ENCODE measurements at regions not wholly inside any gene's neighbourhood (a gene's known extent, or its start where the extent isn't known, plus 50 kb on each side); places are given as distances from the start of the nearest gene placed in this dataset.

DNA sequence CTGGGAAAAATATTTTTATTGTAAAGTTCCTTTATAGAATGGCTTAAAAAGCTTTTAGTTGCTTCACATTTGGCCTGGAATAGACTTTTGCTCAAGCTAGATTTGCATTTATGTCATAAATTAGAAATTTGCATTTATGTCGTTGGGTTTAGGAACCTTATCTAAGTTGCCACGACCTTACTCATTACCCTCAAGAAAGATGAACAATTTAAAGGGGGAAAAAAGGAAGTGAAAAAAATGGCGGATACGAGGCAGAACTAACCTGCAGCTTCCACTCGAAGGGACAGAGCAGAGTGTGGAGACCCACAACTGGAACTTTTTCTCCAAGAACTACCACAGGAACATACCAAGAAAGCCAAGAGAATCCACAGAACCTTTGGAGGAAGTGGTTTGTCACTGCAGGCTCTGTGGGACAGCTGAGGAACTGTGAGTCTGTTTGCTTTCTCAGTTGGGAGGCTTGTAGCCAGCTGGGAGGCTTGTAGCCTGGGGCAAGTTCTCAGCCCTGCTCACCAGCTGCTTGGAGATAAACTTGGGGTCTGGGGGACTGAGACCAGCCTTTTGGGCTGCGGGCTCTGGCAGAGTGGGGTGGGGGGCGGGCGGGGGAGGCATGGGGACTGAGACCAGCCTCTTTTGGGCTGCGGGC, 349.9 kb upstream of the MEIS1 start:
- no peak for DNase-seq

DNA sequence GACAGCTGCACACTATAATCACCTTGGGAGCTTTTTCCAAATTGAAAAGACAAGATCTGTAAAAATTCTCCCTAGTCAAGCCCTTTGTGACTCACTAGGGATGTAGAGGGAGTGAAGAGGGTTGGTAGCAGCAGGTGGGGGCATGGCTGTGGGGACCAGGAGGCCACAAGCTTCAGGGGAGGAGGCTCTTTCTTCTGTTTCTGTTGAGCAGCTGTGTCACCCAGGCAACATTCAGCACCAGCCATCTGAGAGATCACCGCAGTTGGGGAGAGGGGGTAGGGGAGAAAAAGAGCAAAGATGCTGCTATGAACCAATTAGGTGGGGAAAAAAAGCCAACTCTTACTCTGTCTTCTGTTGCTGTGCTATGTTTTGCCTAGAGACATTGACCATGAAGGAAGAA, 352.3 kb upstream of the MEIS1 start:
- no peak for DNase-seq

DNA sequence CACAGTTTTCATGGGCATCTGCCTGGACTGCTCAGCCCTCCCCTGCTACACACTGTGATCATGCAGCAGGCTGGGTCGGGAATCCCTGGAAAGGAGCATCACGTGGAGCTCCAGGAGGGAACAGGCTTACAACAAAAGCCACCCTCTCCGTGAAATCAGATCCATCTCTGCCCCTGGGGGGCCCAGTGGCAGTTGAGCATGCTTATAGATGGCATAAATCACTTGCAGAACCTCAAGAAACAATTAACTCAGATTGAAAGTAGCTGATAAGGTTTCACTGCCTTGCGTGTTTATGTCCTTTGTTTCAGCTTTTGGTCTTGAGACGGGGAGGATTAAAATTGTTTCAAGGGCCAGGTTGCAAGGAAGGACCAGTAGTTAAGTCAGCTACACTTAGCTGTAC, 354.8 kb upstream of the MEIS1 start:
- no peak for DNase-seq

DNA sequence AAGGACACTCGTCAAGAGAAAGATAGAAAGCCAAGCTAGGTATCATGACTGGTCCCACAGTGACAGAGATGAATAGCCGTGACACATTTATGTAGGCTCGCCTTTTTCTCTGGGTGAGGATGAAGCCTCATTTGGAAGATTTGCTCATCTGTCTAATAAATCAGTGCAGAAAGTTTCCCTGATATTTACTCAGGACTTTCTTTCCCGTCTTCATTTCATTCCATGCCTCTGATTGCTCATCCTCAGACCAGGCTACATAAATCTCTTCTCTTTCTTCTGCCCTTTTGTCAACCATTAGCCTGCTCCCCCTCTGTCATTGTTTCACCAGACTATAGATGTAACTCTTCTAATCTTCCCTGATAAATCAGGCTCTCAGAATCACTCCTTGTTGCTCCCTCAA, 361.8 kb upstream of the MEIS1 start:
- DNase-seq = no peak

DNA sequence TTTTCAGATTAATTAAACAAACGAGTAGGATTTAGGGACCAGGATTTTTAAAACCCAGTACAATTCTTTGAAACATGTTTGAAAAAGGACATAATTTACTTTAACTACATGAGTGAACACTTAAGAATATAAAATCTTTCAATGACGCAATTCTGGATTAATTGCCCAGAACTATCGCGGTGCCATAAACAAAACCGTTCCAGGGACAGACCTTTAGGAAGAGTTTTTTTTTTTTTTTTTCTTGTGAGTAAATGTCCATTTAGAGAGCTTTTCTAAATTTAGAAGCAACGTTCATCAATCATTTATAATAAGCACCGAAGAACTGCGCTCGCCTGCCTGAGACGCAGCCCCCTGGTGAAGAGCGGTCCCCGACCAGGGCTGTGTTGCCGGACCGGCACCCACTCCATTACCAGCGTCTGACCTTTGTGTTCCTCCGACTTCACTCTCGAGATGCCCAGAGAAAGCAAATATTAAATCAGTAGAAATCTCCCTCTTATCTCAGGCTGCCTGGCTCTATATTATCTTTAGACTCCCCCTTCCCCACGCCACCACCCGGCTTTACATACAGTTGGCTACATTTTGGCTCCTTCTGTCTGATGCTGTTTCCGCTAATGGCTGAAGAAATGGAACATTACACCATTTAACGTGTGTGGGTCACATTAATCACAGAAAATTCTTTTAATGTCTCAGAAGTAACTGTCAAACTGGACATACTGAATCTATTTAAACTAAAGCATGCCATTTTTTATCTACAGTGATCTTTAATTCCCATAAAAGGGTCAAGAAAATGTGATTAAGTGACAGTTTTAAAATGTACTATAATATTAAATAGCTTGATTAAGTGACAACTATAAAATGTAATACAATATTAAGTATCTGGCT, 364.0 kb upstream of the MEIS1 start:
- DNase-seq = no peak

DNA sequence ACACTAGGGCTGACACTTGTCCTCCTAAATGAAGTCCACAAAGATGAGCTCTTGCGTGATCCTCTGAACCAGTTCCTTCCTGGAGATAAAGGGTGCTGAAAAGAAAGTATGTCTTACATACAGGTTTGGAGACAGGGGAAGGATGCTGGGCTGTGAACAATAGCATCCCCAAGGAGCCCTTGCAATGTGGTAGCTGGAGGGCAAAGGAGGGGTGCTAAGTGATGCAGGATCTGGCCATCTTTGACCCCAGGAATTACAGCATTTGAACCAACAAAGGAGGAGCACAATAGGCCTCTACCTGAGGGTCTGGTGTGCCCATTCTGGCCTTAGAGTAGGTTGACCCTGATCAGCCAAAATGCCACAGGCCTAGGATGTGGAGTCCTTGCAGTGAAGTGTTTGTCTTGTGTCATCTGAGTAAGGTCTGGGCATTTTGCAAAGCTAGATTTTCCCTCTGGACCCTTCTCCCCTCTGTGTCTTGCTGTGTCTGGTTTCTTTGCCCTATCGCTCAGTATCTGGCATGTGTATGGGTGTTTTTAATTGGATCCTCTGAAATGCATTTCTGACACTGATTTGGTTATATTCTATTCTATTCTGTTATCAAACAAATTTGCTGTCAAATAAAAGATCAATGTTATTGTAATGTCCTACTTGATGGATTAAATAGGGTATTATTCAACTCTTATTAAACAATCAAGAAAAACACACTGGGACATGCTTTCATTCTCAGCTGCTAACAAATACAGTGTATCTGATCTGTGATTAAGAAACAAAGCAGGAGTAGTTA, 364.8 kb upstream of the MEIS1 start:
- DNase-seq = no peak

DNA sequence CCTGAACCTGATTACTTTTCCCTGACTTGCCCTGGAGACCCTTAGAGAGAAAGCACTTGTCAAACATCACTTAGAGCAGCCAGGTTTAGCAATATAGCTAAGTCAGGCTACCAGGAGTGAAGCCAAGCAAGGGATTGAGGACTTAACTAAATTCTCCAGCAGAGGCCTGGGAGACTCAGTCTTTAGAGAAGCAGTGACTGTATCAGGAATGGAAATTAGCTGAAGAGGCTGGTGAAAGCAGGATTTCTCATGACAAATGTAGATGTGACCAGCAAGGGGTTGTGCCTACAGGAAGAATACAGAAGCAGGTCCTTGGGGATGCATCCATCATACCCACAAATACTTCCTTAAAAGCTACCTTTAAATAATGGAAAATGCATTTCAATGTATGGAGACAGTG, 368.9 kb upstream of the MEIS1 start:
- no peak for DNase-seq

DNA sequence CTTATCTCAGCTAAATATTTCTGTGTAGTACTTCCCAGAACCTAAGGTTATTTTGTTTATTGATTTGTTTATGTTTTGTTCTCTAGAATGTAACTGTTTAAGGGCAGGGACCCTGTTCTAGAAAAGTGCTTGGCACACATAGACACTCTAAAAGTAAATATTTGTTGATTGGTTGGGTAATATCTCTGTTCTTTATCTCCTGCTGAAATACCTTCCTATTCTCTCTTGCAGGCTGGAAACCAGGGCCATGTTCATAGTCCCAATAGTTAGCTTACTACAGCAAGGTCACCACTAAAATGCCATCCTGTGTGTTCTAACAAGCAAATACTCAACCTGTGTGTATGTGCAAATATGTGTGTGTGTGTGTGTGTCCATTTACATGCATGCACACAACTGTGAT, 375.6 kb upstream of the MEIS1 start:
- DNase-seq = no peak

DNA sequence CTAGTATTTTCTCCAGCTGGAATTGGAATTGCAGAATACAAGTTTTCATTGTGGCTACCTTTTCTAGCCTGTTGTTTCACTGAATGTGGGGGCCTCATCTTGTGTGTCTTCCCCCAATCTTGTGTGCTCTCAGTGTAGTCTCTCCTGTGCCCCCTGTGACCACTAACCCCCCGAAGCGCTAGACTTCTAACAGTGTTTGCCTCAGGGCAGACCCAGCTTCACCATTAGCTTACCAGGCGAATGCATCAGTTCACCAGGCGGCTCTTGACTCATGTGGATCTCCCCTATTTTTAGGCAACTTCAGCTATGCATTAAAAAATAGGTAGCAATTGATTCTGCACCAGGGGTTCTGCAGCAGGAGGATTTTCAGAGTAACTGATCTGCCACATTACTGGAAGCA, 376.2 kb upstream of the MEIS1 start:
- no peak for DNase-seq

DNA sequence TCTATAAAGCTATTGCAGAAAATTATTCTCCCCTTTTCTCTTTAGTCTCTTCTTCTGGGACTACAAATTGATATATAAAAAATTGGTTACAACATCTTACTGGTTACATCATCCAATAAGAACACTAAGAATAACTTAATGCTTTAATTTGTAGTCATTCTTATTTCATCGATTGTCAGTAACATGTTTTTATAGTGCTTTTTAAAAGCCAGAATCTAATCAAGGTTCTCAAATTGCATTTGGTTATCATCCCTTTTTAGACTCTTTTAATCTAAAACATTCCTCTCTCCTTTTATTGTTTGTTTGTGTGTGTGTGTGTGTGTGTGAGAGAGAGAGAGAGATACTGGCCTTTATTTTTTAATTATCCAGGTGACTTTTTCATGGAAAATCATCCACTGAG, 377.1 kb upstream of the MEIS1 start:
- DNase-seq = no peak

DNA sequence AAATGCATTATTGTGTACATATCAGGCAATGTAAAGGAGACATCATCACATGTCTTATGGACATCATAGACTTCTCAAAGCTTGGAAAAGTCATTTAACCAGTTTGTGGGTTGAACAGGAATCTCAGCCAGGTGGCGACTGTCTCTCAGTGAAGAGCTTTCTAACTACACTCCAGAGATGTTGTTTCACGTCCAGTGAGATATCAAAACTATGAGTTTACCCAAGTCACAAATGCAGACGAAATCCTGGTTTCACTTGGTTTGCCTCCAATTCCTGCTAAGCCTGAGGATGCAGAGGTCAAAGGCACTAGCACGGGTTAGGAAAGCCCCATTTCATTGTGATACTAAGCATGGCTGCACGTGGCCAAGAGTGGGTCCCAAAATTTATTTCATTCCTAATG, 384.5 kb upstream of the MEIS1 start:
- no peak for DNase-seq

DNA sequence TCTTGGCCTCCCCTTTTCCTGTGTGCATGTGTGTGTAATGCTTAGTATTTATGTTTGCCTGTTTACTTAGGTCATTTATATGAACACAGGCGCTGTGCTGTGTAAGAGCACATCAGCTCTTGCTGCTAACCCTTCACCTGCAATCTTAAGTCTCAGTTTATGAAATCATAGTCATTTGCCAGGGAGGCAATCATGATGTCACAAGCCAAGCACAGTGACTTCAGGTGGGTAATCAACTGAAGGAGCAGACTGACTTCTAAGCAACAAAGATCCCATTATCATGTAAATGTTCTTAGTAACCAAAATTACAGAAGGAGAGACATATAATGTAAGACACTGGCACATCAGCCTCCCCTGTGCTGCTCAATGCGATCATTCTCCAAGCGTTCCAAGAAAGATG, 386.3 kb upstream of the MEIS1 start:
- no peak for DNase-seq

DNA sequence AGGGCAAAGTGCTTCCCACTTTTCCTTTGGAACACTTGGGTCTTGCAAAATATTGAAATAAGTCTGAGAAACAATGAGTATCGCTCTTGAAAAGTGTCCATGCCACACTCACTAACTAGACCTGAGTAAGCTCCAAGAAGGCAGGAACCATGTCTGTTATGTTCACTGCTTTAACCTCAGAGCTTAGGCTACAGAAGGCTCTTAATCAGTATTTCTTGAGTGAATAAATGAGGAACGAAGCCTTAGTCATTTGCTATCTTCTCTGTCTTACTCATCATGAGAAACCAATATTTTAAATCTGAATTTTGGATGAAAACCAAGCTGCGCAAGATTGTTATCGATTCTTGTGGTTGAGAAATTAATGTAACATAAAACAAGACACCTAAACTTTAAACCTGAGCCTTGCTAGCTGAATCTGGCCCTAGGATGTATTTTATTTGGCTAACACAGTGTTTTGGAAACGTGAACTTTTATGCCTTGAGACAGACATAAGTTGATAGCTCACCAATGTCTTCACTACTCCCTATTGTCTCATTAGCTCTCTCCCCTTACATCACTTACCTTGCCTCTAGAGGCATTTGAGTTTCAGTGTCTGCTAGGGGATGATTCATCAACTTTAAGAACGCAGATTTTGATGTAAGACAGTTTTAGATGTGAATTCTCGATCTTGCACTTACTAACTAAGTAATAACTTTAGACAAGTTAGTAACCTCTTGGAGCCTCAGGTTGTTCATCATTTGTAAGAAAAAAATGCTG, 392.8 kb upstream of the MEIS1 start:
- DNase-seq = no peak

DNA sequence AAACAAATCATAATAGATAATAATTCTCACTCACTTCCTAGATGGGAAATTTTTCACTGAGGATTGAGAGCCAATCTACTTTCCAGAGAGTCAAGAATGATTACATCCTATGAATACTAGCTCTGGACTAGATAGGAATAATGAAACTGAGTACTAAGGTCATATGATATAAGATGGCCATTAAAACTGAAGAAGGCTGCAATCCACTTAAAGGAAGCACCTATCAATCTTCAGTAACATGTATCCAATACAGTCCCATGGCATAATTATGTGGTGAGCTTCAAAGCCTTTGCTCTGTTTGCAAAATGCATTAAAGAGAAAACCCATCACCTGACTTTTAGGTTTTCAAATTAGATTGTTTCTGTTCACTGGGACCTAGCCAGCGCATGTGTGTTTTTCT, 398.0 kb upstream of the MEIS1 start:
- DNase-seq = no peak

DNA sequence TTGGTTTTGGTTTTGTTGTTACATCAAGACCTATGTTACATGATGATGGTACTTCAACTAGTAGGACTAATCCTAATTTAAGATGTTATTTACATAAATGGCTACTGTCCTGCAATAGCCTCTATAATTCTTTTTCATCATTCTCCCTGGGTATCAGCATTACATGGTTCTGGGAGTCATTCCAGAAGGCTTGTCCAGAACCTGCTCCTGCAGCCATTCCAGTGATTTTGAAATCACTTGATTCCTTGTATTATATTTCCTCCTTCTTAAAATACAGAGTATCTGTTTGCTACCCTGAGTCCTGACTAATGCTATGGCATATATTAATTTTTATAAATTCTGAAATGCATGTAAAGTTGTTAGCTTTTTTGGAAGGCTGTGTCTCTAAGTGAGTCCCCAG, 400.5 kb upstream of the MEIS1 start:
- DNase-seq = no peak

DNA sequence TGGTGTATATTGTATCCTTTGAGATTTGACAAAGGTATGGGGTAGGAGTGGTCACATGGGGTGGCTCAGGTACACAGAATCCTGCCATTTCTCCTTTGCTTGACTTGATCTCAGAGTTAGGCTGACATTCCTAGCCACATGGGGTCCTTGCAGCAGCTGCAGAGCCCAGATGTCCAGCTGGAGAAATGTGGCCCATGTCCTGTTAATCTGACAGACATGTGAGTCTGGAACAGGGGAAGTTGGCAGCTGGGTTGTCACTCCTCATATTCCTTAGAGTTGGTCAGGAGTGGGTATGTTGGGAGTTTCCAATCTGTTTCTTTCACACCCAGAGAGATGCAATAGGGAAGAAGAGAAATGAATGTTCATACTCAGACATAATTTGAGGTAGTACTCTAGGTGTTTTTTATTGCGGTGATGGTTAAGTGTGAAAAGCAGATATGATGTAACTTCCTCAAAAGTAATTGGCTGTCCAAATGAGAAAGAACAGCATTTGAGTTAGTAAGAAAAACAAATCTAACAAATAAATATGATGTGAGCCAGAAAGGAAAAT, 402.6 kb upstream of the MEIS1 start:
- DNase-seq = no peak

DNA sequence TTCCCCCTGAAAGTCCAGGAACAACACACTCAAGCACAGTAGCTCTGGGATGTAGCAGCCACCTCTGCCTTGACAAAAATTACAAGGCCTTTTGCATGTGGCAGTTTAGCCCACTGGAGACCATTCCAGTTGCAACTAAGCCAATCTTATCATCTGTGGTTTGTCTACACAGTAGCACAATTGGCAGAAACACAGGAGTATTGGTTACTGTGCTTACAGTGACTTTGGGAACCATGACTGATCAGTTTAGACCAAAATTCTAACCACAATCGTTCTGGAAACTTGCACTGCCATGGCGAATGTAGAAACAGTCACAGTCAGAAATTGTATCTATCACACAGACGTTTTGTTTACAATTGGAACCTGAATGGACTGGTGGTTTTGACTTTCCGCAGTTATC, 403.7 kb upstream of the MEIS1 start:
- DNase-seq = no peak

DNA sequence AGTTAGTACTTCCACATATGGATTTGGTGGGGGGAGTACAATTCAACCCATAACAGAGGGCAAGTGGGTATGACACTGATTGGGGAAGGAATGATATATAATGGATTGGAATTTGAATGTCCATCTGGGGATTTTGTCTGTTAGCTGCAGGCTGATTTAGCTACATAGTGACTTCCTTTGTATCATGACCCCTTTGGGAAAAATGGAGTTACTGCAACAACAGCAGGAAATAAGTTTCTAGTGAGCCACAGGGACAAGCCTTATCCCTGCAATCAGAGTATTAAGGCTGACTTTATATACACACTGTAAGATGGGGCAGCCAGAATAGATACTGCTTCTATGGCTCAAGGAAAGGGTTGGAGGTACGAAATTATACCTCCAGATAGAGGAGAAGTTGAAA, 404.4 kb upstream of the MEIS1 start:
- no peak for DNase-seq

DNA sequence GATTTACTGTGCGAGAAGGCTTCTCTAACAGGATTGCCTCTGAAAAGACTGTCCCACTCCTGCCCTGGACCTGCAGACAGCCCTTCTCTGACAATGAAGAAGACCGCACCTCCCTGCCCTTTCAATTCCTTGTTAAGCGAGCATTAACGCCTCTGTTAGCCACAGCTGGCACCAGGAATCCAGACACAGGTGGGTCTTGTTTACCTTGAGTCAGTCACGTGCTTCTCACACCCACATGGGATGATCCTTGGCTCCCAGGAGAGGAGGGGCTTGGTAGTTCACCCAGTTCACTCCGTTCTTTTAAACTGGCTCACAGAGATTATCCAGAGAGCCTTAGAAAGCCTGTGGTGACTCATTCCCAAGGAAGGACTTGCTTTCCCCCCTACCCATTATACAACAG, 410.5 kb upstream of the MEIS1 start:
- no peak for DNase-seq

DNA sequence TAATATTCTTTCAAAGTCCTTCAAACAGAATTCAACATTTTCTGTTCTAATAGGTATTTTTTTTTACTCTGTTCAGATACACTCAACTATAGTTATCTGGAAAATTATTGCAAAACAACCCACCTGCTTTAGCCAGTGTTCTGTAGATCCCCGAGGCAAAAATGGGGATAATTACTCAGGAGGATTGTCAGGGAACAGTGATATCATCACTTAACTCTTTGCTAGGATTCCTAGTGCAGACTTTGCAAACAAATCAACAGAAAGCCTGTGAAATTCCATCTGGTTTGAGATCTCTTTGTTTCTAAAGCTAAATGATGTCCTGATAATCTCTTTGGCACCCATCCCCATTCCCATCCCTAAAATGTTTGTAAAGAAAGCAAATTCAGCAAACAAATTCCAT, 413.6 kb upstream of the MEIS1 start:
- no peak for DNase-seq

DNA sequence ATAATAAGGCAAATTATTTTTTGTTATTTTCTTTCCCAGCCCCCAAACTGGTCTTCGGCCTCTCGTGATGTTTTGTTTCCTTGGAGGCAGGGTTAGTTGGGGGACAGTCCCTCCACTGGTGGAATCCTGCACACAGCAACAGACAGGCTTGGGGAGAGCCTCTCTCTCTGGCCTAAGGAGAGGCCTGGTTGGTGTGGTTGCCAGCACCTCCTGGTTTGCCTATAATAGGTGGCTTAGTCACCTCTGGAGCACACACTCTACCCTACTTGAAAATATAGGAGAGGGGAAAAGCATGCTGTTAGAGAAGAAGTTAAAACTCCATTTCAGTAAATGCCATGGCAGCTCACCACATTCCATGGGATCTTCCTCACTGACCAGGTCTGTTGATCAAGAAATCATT, 417.2 kb upstream of the MEIS1 start:
- no peak for DNase-seq

DNA sequence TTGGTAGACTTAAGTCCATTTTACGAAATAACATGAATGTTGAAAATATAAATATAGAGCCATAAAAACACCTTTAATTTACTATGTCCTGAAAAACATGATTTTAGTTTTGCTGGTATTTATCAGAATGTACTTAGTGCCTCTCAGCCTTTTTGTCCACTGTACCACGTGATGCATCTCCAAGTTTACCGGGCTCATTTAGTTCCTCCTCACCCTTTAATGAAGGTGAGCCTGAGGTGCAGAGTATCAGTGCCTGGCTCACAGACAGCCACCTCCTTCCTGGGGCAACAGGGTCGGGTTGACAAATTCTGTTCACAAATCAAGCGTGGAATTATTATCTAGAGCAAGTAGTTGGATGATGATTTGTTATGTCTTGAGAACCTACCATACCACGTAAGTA, 420.5 kb upstream of the MEIS1 start:
- DNase-seq = no peak

DNA sequence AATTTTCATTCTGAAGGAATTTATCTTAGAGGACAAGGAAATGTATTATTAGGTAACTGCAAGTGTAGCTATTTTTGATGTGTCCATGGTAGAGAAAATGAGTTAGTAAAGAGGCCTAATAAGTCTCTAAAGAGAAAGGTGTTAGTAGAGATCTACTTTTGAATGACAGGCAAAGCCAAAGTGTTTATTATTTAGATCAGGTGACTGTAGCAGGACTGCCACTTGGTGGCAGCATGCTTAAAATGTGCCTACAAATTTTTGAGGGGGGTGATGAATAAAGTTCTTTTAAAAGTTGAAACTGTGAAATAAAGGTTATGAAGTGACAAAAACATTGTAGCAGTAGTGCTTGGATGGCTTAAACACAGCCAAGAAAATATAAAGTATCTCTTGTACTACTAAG, 421.5 kb upstream of the MEIS1 start:
- no peak for DNase-seq

All from stimulated activated CD8-positive, alpha-beta memory T cell treated with anti-CD3 and anti-CD28 coated beads, Interleukin-4, amount 100 ng/mL, for 48 hours (primary cell).